ENCODE measurements at regions not wholly inside any gene's neighbourhood (a gene's known extent, or its start where the extent isn't known, plus 50 kb on each side); places are given as distances from the start of the nearest gene placed in this dataset.

DNA sequence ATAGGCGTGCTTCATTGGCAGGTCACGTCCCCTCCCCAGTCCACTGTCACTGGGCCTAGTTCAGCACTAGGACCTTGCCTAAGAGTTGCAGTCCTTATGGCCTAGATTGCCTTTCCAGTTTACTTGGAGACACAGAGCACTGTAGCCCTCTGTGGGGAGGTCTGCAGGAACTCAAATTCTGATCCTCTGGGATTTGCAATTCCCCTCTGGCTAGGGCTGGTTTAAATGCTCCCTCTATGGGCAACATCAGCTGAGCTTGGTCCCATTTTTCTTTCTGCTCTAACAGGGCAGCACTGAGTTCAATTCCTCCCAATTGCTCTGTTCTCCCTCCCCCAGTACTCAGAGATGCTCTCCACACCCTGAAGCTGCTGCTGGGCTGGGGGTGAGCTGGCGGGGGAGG is 358.2 kb downstream of the HTR1A start:
- no peak for TF ChIP-seq CTCF (conservative IDR thresholded peaks at IDR 0.05; ENCODE audit: low read length)
- TF ChIP-seq EZH2phosphoT487 (IDR thresholded peaks at IDR 0.05; ENCODE audit: borderline replicate concordance, low read depth, low read length): no peak
